ENCODE measurements at regions not wholly inside any gene's neighbourhood (a gene's known extent, or its start where the extent isn't known, plus 50 kb on each side); places are given as distances from the start of the nearest gene placed in this dataset.

- TF ChIP-seq CHD7 (IDR thresholded peaks at IDR 0.05; ENCODE audit: insufficient replicate concordance, low read length): no peak
- no peak for TF ChIP-seq RNF2 (IDR thresholded peaks at IDR 0.05; ENCODE audit: borderline replicate concordance, low read depth, low read length, missing control alignments, poor library complexity, severe bottlenecking)
- no peak for TF ChIP-seq ATF3 (IDR thresholded peaks at IDR 0.05; ENCODE audit: insufficient read depth, low read depth, low read length)
- no peak for TF ChIP-seq PHF8 (conservative IDR thresholded peaks at IDR 0.05; ENCODE audit: low read depth, low read length)
- no peak for TF ChIP-seq ZNF274 (IDR thresholded peaks at IDR 0.05; ENCODE audit: borderline replicate concordance, extremely low read depth, low read length)
- TF ChIP-seq CREB1 (IDR thresholded peaks at IDR 0.05): no peak
- TF ChIP-seq ATF2 (IDR thresholded peaks at IDR 0.05; ENCODE audit: low read length): no peak
- TF ChIP-seq BACH1 (IDR thresholded peaks at IDR 0.05; ENCODE audit: low read length): no peak
- TF ChIP-seq GTF2F1 (IDR thresholded peaks at IDR 0.05; ENCODE audit: borderline replicate concordance, low read depth, low read length): no peak
Observed at GRCh38 chr6:79410806-79411205, 126.4 kb downstream of the LCA5 start (continued).
